Choroid plexus epithelial cell (primary cell): ENCODE measurements at regions not wholly inside any gene's neighbourhood (a gene's known extent, or its start where the extent isn't known, plus 50 kb on each side); places are given as distances from the start of the nearest gene placed in this dataset.

ENCODE experiments used
- DNase-seq: peaks from one replicate; pipeline ENCODE4 v3.0.0-alpha.2; 2010; ENCODE audit warnings: low read depth
- H3K4me3 ChIP-seq: 2 replicates; pipeline ENCODE4 v1.5.1; 2011; ENCODE audit warnings: low read depth, mild to moderate bottlenecking, control low read depth, low read length, moderate library complexity
- TF ChIP-seq, protein P1 (sequence below): conservative IDR thresholded peaks from 2 replicates; pipeline ENCODE4 v1.5.1; 2011; ENCODE audit warnings: low read depth, mild to moderate bottlenecking, control low read depth, inconsistent platforms, low read length, moderate library complexity

DNA sequence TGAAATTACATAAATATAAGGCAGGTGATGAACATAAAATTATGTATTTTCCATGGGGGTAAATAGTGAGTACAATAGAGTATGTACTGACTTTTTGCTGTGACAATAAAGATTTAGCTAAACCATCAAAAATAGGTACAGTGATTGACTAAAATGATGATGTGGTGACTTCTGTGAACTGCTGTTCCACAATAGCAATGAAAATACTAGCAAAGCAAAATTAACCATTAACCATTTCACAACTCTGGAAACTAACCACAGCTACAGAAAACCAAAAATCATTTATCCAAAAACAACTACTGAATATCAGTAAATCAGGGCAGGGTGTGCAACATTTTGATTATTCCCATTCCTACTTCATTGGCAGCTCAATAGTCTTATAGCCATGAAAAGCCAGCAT lies 161.4 kb upstream of the GYPC start:
- no peak overlapping the region for H3K4me3 ChIP-seq
- TF ChIP-seq, protein P1, sequence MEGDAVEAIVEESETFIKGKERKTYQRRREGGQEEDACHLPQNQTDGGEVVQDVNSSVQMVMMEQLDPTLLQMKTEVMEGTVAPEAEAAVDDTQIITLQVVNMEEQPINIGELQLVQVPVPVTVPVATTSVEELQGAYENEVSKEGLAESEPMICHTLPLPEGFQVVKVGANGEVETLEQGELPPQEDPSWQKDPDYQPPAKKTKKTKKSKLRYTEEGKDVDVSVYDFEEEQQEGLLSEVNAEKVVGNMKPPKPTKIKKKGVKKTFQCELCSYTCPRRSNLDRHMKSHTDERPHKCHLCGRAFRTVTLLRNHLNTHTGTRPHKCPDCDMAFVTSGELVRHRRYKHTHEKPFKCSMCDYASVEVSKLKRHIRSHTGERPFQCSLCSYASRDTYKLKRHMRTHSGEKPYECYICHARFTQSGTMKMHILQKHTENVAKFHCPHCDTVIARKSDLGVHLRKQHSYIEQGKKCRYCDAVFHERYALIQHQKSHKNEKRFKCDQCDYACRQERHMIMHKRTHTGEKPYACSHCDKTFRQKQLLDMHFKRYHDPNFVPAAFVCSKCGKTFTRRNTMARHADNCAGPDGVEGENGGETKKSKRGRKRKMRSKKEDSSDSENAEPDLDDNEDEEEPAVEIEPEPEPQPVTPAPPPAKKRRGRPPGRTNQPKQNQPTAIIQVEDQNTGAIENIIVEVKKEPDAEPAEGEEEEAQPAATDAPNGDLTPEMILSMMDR: no peak
- DNase-seq: no peak

DNA sequence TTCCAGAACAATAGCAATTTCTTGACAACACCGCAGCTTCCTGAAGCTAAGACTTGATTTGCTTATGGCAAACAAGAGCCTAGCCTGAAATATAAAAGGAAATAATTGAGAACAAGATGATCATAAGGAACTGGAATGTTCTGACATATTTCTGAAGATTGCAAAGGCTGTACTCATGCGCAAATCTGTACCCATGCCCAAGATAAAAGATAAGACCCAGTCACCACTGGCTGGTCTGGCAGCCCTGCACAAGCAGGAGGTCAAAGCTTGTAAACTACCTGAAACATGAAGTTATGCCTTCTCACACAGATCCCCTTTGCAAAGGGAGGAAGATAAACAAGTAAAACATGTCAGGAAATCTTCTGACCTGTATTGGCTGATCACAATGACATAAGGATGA lies 160.8 kb upstream of the GYPC start:
- TF ChIP-seq, protein P1: no peak
- no peak for DNase-seq
- H3K4me3 ChIP-seq: no peak overlapping the region

DNA sequence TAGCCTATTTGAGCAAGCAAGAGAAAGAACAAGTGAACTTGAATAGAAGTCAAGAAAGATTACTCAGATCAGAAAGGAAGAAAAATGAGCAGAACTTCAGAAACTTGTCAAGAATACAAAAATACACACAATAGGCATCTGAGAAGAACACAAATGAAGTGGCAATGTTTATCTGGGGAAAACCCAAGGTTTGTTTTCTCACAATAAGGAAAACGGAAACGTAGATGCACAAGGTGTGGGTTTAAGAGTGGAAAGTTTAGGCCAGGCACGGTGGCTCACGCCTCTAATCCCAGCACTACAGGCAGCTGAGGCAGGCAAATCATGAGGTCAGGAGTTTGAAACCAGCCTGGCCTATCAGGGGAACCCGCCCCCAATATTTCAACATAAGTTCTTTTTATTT lies 159.5 kb upstream of the GYPC start:
- H3K4me3 ChIP-seq: no peak overlapping the region
- no peak for DNase-seq
- TF ChIP-seq, protein P1: no peak

DNA sequence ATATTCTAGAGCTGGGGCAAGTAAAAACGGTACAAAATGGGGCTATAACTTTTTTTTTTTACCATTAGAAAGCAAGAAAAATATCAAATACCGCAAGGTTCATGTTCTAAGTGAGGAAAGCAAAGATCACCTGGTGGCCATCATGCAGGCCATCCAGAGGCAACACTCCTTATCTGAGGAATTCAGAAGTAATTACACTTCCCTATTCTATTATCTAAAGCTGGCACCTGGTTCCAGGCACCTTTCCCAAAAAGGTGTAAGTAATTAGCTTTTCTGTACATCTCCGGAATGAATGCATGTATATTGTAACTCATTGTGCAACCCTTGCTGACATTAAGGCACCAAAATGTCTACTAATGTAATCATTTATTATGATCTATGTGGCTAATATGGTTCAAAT lies 152.5 kb upstream of the GYPC start:
- no peak for DNase-seq
- no peak overlapping the region for H3K4me3 ChIP-seq
- TF ChIP-seq, protein P1: no peak

DNA sequence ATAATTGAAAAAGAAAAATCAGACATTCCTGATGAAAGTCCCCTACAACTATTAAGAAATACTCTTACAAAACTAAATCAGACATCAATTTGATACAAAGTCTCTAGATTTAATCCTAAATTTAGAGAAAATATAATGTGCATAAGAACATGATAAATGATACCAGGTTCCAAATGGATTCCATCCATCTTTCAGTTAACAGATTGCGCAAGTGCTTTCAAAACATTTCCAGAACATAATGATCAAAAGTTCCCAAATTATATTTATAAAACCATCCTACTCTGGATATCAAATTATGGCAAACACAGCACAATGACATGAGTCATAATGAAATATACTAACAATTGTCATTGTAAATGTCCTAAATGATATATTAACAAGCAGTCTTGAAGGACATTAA lies 151.0 kb upstream of the GYPC start:
- H3K4me3 ChIP-seq: no peak overlapping the region
- TF ChIP-seq, protein P1: no peak
- no peak for DNase-seq

DNA sequence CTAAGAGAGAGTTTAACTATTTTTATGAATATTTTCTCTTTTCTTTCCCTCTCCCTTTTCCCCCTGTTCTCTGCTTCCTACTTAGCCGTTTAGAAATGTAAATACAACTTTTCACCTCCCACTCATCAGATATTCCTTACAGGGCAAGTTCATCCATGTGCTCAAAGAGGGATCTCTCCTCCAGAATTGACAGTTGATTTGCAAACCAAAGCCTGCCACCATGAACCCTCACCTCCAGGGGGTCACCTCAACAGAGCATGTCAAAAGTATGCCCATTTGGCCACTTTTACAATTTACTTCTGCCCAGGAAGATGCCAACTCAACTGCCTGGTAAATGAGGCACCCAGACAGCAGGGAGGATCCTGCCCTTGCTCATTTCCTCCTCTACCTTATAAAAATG lies 149.2 kb upstream of the GYPC start:
- H3K4me3 ChIP-seq: no peak overlapping the region
- no peak for DNase-seq

DNA sequence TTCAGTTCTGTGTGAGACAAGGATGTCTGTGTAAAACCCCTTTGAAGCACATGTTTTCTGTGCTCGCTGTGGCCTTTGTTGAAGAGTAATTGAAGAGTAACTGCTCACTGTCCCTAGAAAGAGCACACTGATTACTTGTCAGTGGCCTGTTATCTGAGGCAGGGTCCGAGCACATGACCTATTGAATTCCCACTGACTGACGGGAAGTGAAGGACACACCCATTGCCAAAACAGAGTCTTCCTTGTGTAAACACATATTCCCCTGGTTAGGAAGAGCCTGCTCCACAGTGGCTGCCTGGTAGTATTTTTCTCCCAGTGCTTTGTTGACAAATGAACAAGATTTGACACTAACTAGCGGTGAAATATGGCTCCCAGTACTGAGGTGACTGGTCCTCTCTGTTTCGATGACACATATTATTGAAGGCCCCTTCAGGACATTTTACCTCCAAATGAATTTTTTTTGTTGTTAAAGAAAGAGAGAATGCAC lies 148.5 kb upstream of the GYPC start:
- no peak for DNase-seq
- H3K4me3 ChIP-seq: no peak overlapping the region
- TF ChIP-seq, protein P1: no peak

More for the DNA sequence above, 149.2 kb upstream of the GYPC start:
- TF ChIP-seq, protein P1: no peak
